ENCODE measurements at regions not wholly inside any gene's neighbourhood (a gene's known extent, or its start where the extent isn't known, plus 50 kb on each side); places are given as distances from the start of the nearest gene placed in this dataset.

DNA sequence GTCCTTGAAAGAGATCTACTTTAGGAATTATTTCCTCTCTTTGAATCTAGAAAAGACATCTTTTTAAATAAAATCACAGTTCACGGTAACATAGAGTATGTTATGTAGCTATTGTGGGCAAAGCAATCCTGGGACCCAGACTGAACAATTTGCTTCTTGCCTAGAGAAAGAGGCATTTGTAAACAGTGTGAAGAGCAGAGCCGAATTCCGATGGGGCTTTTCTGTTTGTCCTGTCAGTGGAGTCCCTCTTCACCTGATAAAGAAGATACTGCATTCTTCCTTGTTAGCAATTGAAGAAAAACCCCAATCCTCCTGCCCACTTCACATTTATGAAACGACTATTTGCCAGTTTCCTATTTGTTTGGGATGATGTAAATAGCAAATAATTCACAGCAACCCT is 462.9 kb downstream of the WDR72 start:
- no peak for DNase-seq

GRCh38 chr15:53295574-53295973 is 463.9 kb downstream of the WDR72 start:
- no peak for DNase-seq

DNA sequence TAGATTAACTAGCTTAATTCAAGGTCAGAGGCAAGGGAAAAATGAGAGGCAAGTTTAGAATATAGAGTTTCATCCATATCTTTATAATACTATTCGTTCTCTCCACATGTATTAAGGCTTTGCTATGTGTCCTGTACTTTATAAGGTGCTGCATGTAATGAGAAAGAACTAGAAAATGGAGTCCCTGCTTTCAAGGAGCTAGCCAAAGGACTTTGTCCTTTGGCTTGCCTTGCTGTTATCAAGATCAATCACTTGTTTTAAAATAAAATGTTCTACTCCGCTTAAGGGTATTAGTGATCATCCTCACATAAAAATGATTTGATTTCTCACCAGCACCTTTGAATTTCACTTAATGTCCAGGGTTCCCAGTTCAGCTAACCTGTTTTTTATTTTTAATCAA is 470.9 kb downstream of the WDR72 start:
- DNase-seq, result no peak

- no peak for DNase-seq
These were observed 484.5 kb upstream of the ONECUT1 start for GRCh38 chr15:53274630-53275029.

- no peak for DNase-seq
These were observed 482.0 kb upstream of the ONECUT1 start for GRCh38 chr15:53272116-53272515.

DNA sequence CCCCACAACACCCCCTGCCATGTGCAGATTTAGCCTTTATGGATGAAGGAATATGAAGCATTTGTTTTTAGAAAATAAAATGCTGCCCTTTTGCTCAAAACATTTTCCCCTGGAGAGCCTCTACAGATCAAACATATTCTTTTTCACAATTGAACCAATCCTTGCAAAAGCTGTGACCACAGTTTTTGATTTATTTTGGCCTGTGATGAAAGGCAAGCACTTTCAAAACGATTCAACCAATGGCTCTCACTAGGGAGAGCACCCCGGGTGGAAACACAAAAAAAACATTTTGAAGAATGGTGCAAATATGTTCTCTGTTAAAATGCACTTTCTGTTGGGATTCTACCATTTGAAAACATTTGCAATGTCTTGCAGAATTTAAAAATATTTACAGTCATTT is 476.0 kb upstream of the ONECUT1 start:
- no peak for DNase-seq

- no peak for DNase-seq
These were observed 470.5 kb upstream of the ONECUT1 start for GRCh38 chr15:53260647-53261046.

GRCh38 chr15:53256457-53256856 is 466.3 kb upstream of the ONECUT1 start:
- no peak for DNase-seq

DNA sequence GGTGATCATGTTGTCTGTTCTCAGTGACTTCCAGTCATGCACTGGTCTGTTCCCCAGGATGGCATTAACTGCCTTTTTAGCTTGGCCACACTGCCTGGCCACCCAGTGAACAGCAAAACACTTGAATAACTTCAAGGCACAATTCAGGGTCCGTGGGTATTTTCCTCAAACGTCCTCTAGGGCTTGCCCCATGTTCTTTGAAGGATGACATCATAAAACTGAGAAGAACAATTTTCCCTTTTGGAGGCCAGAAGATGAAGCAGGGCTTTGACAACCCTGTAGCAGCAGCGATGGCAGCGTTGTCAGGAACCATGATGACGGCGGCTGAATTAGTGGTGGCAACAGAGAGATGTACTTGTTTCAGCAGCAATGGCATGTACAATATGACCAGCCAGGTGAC is 465.9 kb upstream of the ONECUT1 start:
- no peak for DNase-seq

DNA sequence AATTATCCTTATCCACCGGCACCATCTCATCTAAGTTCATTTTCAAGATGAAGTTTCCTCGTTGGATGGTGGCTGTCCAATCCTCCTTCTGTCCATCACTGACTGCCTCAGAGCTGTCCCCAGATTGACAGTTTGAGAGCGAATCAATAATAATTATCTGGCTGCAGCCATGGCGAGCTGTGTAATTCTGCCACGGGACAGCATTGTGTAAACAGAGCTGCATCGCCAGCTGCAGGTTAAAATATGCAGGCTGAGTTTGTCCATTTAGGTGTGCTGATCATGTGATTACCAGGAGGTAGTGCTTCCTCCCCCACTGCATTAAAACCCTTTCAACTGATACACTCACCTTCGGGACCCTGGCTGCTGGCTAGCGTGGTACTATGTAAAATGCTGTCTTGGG is 461.9 kb upstream of the ONECUT1 start:
- peak; percentile 43 for DNase-seq

DNA sequence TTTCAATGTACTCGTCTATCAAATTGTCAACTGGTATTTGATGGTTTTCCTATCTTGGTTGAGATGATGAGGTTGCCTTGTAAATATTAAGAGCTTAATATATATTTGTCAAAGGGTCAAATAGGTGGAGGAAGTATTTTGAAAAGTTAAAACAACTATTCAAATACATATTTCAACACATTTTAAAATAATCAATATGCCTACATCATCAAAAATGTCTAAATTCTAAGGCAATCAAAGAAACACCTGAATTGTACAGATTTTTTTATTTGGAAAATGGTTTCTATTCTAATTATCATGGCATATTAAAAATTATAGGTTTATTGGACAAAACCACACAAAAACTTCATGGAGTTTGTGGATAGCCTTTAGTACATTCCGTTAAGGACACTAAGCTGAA is 461.4 kb upstream of the ONECUT1 start:
- no peak for DNase-seq

GRCh38 chr15:53247041-53247708 is 457.0 kb upstream of the ONECUT1 start:
- no peak for DNase-seq

GRCh38 chr15:53246404-53246803 is 456.3 kb upstream of the ONECUT1 start:
- DNase-seq, result no peak

DNA sequence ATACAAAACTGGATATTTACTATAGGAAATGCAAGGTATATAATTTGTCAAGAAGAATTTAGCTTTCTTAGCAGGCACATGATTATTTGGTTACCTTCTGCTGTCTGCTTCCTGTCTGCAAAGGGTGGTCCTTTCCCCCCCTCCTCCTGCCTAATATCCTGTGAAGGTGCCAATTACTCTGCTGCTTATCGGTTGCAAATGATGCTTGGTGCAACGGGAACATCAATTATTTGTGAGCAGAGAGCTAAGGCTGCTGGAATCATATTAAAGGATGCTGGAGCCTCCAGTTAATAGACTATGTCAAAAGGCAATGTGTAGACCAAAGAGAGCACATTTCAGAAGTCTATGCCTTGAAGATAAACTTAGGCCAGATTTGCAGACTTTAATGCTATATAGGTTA is 443.7 kb upstream of the ONECUT1 start:
- DNase-seq, result no peak

GRCh38 chr15:53230473-53230872 is 440.3 kb upstream of the ONECUT1 start:
- no peak for DNase-seq

DNA sequence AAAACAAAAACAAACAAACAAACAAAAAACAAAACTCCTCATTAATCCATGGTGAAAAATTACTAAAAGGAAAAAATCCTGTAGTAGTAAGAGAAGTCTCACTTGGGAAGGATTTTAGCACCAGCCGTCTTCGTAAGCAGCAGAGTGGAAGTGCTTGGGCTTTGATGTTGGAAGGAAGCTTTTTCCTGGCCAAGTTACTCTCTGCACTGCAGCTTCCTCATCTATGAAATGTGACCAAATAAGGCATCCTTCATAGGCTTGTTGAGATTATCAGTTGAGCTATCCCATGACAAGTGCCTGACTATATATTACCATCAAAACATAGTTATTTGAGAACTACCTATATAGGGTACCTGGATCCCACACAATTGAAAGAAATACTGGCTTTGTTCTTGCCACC is 436.4 kb upstream of the ONECUT1 start:
- no peak for DNase-seq

DNA sequence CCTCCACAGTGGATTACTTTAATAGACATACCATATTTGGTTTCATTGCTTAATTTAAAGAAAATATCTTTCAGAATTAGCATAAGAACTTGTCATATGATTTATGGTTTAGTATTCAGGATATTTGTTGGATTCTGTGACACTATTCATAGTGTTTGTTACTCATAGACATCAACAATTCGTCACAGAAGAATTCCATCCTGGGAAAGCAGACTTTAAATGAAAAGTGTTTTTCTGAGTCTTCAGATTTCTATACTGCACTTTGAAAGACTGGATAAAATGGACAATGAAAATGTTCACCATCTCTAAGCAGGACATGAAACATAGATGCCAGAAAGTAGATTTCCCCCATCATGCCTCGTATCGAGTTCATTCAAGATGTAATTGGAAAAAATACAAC is 435.6 kb upstream of the ONECUT1 start:
- no peak for DNase-seq

DNA sequence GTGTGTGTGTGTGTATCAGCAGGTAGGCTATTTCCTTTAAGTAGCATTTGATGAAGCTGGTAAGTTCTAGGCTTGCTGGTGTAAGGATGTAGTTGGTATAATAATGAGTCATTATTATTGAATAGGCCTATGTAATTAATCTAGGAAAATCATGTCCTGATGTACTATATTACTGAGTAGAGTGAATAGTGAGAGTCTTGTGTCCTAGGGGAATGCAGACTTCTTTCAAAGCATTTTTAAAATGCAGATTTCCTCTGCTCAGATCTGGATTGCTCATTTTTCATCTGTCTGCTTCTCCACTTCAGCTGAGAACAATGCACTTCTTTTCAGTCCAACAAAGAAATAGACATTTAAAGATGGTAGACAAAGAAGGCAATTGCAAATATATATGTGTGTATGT is 434.2 kb upstream of the ONECUT1 start:
- no peak for DNase-seq

DNA sequence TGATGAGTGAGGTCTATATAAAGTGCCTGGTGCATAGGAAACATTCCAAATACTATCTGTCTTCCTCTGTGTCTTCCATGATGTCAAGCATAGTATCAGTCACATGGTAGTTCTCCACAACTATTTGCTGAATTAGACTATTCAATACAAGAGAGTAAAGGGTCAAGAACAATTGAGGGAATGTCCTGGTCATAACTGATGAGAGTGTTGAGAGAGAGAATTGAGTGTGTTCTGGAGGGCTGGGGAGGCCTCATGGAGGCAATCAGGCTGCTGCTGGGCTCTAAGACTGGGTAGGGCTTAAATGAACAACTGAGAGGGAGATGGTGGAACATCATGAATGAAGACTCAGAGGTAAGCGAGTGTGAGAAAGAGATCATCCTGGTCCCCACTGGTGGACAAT is 433.7 kb upstream of the ONECUT1 start:
- DNase-seq, result no peak

DNA sequence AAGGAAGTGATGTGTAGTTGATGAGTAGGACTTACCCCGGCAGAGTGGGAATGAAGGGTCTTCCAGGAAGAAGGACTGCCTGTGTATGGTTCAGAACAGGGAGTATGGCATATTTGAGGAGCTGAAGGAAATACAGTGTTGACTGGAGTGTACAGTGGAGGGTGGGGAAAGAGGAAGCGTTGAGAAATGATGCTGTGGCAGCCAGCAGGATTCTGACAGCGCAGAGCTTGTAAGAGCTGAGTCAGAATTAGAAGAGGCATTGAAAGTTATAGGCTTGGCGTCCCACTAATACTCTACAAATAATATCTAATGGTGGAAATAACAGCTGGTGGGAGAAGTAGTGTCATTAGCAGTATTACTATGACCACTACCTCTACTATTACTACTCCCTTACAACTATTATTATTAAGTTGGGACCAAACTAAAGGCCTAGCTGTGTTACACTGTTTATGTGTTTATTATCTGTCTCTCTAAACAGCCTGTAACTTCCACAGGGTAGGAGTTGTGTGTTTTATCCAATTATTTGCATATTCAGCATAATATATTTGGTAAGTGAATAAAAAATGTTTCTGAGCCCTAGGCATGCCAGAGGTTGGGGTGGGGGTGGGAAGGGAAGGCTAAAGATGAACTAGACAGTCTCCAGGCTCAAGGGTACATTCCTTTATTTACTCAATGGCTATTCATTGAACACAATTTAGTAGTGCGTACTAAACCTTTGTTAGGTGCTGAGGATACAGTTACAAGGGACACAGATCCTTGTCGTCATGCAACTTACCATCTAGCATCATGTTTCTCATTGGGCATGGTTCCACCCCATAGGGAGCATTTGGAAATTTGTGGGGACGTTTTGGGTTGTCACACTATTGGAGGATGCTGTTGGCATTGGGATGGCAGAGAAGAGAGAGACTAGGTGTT is 428.8 kb upstream of the ONECUT1 start:
- no peak for DNase-seq

GRCh38 chr15:53216036-53216435 is 425.9 kb upstream of the ONECUT1 start:
- DNase-seq, result no peak

- no peak for DNase-seq
These were observed 423.2 kb upstream of the ONECUT1 start for GRCh38 chr15:53213336-53213735.

DNA sequence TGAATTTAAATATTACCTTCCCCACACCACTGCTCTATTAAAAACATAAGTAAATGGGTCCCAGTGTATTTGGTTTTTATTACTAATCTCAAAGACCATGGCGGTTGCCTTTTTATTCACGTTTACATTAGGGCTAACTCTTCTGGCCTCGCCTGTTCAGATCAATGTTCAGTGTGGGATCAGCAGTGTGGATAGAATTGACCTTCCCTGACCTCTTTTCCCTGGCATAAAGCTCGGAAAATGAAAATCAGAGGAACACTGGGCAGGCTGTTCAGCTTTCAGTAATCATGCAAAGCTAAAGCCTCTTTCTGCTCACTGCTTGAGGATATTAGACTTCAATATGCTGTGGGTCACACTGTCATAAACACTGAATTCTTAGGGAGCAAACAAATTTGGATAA is 422.6 kb upstream of the ONECUT1 start:
- no peak for DNase-seq

DNA sequence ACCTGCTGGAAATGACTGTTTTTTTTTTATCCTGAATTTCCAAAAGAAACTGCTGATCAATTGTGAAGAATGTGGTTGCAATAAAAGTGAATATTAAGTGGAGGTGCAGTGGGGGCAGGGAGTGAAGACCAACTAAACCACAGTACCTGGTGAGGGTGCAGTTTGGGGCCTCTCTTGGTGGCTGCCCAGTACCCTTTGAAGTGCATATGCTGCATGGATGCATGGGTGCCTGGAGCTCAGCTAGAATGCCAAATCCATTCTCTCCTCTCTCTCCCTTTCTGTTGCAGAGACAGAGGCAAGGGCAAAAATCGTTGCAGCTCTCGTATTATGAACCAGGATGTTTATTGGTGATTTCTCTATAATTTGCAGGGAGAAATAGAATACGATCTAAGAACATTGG is 420.5 kb upstream of the ONECUT1 start:
- DNase-seq, result no peak

Measured in retina (tissue), 1 donor.